Loucy (cell line): ENCODE measurements at regions not wholly inside any gene's neighbourhood (a gene's known extent, or its start where the extent isn't known, plus 50 kb on each side); places are given as distances from the start of the nearest gene placed in this dataset.

Source experiments
- CTCF ChIP-seq: fragments of 200-600 bp; sonication (generic); conservative IDR thresholded peaks from 2 replicates; pipeline ENCODE4 v1.5.1; 2014; ENCODE audit warnings: mild to moderate bottlenecking, antibody characterized with exemption, low read length
- EZH2phosphoT487 ChIP-seq: fragments of 200-600 bp; IDR thresholded peaks from 2 replicates; pipeline ENCODE4 v1.6.1; 2018; ENCODE audit warnings: antibody characterized with exemption, mild to moderate bottlenecking, moderate library complexity, borderline replicate concordance

DNA sequence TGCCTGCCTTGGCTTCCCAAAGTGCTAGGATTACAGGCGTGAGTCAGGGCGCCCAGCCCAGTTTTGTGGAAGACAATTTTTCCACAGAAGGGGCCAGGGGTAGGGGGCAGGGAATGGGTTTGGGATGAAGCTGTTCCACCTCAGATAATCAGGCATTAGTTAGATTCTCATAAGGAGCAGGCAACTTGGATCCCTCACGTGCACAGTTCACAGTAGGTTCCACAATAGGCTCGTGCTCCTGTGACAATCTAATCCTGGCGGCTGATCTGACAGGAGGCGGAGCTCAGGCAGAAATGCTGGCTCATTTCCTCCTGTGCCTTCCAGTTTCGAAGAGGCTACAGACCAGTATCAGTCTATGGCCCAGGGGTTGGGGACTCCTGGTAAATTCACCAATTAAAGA is 491.6 kb upstream of the AADAT start:
- TF ChIP-seq CTCF (no peak), EZH2phosphoT487 (no peak)
